Stimulated activated CD4-positive, alpha-beta T cell treated with anti-CD3 and anti-CD28 coated beads, Interleukin-4, amount 100 ng/mL, for 24 hours (primary cell): ENCODE measurements at regions not wholly inside any gene's neighbourhood (a gene's known extent, or its start where the extent isn't known, plus 50 kb on each side); places are given as distances from the start of the nearest gene placed in this dataset.
"Not testable (repeated sequence)": the region's sequence is repeated elsewhere in the genome, so short reads cannot be mapped to it uniquely, and the experiment has no call there.

Source experiments
- DNase-seq: peaks from one replicate; pipeline ENCODE4 v3.0.0-alpha.2; 2020

DNA sequence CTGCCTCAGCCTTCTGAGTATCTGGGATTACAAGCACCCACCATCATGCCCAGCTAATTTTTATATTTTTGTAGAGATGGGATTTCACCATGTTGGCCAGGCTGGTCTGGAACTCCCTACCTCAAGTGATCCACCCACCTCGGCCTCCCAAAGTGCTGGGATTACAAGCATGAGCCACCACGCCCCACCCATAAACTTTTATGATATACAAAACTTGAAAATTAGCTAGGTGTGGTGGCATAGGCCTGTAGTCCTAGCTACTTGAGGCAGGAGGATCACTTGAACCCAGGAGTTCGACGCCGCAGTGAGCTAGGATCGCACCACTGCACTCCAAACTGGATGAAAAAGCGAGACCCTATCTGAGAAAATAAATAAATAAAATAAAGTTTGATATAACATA lies 149.5 kb upstream of the ATF7IP start:
- not testable (repeated sequence) for DNase-seq

DNA sequence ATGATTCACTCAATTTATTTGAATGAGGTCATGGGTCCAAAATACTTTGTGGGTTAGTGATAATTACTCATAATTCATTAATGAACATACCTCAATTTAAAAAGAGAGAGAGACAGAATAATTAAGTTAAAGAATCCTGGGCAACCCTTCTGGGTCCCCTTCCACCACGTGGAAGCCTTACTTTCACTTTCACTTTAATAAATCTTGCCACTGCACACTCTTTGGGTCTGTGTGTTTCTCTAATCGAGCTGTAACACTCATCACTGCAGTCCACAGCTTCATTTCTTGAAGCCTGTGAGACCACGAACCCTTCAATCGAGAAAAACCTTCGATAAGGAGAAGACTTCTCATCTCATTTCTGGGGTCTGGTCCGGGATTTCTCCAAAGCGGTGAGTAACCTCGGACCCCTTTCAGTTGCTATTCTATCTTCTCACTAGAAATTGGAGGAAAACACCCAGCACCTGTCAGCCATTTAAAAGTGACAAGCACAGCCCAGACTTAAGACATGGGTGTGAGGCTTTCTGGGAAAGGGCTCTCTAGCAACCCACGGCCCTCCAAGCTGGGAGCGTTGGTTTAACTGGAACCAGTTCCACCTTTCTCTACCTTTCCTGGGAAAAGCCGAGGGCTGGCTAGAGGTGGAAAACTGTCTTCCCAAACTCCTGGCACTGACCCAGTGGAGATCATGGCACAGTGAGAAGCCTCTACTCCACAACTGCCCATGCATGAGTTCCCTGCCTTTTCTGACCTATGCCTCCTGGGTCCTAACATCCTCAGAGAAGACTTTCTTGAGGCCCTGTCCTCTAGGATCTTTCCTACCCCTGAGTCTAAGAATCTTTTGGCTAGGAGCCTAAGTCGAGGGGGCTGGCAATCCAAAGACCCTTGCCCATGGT lies 148.8 kb upstream of the ATF7IP start:
- peak; percentile 11 for DNase-seq

- no peak for DNase-seq
These were observed 146.3 kb upstream of the ATF7IP start for GRCh38 chr12:14219156-14219555.

DNA sequence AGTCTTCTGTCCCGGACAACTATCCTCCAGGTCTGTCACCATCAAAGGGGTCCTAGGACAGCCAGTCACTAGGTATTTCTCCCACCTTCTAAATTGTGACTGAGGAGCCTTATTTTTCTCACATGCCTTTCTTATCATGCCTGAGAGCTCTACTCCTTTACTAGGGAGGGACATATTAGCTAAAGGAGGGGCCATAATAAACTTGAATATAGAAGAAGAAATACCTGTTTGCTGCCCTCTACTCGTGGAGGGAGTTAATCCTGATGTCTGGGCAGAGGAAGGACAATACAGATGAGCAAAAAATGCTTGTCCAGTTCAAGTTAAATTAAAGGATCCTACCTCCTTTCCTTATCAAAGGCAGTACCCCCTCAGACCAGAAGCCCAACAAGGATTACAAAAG lies 145.8 kb upstream of the ATF7IP start:
- not testable (repeated sequence) for DNase-seq

GRCh38 chr12:14225064-14225463 lies 140.4 kb upstream of the ATF7IP start:
- no peak for DNase-seq

GRCh38 chr12:14235176-14235575 lies 130.3 kb upstream of the ATF7IP start:
- DNase-seq = not testable (repeated sequence)

DNA sequence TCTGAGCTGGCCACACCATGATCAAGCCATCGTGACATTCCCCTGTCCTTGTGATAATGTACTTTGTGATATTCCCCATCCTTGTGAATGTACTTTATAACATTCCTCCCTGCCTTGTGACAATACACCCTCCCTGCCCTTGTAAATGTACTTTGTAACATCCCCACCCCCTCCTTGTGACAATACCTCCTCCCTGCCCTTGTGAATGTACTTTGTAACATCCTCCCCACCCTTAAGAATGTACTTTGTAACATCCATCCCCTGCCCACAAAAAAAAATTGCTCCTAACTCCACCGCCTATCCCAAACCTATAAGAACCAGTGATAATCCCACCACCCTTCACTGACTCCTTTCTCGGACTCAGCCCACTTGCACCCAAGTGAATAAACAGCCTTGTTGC lies 128.8 kb upstream of the ATF7IP start:
- not testable (repeated sequence) for DNase-seq

DNA sequence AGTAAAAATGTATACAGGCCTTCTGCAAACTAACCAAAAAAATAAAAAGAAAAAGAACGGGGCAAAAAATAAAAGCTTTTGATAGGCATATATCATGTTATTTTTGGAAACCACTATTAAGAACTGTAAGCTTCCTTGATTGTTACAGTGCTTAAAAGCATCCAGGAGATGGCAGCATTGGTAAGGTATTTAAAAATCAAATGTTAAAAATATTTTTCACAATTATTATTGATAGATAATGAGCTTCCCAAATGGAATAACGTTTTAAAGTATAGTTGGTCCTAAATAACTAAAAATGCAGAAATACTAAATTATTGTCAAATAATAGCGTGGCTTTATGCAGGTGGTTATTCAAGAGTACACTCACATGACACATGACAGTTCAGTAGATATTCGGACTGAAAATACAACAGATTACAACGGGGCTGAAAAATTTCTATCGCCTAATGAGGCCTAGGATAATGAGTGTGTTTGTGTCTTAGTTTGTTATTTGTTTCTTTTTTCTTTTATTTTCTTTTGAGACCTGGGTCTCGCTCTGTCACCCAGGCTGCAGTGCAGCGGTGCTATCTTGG lies 127.2 kb upstream of the ATF7IP start:
- DNase-seq = no peak

DNA sequence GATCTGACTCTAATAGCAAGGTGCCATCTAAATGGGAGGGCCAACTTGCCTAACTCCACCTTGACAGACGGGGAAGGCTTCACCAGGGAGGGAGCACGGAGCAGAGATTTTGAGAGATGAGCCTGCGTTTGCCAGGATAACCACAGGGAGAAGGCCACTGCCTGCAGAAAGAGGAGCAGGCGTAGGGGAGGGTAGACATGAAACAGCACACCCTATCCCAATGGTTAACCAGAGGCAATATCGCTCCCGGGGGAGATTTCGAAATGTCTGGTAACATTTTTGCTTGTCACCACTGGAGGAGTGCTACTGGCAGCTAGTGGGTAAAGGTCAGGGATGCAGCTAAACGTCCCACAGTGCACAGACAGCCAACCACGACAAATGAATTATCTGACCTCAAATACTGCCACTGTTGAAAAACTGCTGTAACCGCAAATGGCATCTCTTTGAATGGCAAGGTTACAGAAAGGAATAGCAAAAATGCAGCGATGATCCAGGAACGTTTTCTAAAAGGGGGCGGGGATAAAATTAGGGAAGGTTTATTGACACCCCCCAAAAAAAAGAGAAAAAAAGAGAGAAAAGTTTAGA lies 126.0 kb upstream of the ATF7IP start:
- peak; percentile 21 for DNase-seq

GRCh38 chr12:14239935-14240872 lies 125.3 kb upstream of the ATF7IP start:
- DNase-seq = peak; percentile 20

DNA sequence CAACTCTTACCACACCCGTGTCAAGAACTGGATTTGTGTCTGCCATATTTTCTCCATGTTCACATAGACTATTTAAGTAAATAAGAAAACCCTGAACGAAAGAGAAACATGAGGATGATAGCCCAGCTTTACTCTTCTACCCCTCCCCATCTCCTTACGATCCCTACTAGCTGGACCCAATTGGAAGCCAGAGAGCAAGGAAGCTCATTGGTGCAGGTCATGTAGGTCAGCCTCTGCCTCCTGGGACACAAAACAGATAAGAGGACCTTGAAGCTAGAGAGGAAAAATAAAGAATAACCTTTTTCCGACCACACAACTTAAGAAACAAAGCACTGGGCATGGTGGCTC lies 124.6 kb upstream of the ATF7IP start:
- no peak for DNase-seq

DNA sequence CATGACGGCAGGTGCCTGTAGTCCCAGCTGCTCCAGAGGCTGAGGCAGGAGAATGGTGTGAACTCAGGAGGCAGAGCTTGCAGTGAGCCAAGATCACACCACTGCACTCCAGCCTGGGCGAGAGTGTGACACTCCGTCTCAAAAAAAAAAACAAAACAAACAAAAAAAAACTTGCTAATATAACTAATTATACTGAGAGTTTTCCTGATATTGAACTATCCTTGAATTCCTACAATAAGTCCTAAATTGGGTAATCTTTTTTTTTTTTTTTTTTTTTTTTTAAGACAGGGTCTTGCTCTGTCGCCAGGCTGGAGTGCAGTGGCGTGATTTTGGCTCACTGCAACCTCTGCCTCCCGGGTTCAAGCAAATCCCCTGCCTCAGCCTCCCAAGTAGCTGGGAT lies 122.7 kb upstream of the ATF7IP start:
- DNase-seq = not testable (repeated sequence)

DNA sequence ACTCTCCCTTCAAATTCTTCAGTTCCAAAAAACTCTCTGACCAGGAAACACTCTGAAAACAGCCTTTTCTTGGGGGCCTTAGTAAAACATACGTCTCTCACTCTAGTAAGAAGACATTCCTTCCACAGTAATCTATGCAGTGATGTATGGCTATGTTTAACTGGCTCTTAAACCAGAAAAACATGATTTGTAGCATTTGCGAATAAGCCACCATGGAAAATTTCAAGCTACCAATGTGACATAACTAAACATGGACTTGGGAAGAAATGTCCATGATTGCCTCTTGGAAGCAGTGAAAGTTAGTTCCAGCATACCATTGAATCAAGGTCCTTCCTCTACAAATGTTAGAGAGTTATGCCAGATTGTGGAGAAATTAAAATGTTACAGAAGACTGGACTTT lies 121.5 kb upstream of the ATF7IP start:
- no peak for DNase-seq

DNA sequence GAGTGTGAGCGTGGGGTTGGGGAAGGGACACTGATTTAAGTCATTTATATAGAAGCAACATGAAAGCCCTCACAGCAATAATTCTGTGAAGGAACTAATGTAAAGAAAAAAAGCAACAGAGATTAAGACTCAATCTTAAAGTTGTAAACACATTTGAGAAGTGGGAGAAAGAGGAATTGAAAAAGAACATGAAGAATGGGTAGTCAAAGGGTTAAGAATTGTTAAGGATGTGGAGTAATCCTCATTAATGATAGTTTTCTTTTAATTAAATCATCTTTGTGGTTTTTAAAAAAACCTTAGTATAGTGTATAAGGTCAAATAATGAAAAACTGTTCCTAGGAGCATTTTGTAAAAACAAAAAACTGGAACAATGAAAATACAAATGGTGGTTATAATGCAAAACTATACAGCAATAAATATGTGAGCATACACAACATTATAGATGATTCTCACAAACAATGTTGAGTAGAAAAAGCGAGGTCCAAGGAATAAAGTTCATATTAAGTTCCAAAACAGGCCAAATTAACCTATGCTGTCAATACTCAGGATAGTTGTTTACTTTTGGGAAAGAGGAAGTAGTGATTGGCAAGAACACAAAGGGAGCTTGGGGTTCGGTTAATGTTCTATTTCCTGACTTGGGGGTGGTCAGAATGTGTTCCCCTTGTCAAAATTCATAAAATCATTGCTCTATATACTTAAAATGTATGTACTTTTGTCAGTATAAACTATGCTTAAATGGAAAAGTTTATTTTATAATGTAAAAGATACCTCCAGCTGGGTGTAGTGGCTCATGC lies 120.4 kb upstream of the ATF7IP start:
- DNase-seq = no peak

DNA sequence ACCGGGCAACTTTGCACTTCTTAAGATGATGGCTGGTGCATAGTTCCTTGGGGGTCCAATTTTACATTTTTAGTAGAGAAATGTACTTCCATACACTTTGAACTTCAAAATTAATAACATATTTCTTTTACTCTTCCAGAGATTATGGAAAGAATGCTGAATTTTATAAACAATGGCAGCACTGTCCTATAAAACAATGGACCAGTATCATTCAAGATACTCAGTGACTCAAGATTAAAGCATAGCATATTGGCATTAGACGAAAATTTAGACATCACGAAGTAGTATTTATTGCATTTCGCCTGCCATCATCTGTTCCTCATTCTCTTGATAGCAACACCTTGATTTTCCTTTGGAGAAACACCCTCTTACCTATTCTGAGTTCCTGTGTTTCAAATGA lies 118.3 kb upstream of the ATF7IP start:
- no peak for DNase-seq

DNA sequence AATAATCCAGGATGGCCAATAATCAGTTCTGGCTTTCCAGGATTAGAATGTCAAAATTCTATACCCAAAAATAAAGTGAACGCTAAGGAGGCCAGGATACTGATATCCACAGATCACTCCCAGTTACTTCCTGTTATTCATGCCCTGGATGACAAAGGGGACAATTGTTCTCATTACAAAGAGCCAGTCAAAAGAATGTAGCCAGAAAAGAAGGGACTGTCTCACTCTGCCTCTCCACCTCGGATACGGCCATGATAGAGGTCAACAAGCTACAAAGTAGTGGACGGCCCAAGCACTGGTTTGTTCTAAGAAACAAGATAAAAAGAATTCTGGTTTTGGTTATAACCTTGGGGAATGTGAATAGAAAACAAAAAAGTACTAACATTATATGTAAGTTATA lies 116.1 kb upstream of the ATF7IP start:
- no peak for DNase-seq

DNA sequence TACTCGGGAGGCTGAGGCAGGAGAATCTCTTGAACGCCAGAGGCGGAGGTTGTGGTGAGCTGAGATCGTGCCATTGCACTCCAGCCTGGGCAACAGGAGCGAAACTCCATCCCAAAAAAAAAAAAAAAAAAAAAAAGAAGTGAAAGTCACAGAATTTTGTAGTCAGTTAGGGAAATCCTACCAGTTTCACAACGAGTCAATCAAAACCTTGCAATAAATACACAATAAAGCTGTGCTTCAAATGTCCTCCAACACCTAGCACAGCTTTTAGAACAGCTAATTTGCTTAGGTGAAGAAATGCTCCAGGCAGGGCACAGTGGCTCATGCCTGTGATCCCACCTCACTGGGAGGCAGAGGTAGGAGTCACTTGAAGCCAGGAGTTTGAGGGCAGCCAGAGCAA lies 112.8 kb upstream of the ATF7IP start:
- DNase-seq = no peak

- no peak for DNase-seq
These were observed 112.0 kb upstream of the ATF7IP start for GRCh38 chr12:14253496-14253895.

- no peak for DNase-seq
These were observed 110.7 kb upstream of the ATF7IP start for GRCh38 chr12:14254781-14255180.

DNA sequence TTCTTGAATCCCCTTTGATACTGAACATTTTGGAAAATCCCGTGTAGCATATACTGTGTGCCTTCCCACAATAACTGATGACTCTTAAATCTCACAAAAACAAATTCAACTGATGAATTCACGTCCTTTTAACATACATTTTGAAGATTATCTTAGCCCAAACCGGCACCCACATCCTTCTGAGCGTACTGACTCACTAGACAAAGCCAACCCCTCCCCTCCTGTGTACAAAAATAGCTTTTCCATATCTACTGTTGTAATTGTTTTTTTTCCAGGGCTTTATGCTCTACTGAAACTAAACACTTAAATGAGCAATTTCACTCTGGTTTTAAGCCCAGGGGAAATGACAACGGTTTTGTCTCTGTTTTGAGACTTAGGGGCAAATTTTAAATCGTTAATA lies 109.4 kb upstream of the ATF7IP start:
- DNase-seq = peak; percentile 52

DNA sequence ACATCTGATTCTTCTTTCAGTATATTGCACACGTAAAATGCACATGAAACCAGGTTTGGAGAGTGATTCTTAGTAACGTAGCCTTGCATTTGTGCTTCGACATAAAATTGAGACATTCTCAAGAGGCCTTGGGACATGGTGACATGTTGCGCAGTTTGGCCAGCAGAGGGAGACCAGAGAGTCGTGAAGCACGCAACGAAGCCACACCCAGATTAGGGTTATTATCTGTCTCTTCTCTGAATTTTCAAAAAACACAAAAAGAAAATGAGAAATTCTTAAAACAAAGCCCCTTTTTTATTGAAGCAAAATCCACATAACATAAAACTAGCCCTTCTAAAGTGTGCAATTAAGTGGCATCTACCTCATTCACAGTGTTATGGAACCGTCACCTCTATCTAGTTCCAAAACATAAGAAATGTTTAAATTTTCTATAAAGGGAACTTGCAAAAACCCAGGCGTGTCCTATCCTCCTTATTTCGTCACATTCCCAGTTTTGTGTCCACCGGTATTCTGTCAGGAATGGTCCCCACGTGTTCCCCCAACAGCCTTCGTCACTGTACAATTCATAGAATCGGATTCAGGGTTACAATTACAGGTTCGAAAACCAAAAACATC lies 108.8 kb upstream of the ATF7IP start:
- DNase-seq = peak; percentile 83

DNA sequence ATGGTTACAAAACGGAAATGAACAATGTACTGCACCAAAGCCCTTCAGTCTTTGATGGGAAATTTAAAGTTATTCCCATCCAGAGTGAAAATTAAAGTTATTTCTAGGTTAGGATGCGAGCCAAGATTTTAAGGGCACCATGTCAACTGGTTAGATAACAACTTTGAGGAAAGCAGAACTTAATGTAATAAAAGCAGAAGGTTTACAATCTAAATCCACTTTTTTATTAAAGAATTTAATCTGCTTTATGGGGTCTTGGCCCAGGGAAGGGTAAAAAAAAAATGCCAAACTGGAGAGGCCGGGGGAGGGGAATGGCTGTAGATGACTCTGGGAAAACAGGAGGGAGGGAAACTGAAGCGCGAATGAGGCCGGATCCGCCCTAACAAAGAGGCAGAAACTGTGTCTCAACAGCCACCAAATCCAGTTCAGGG lies 108.2 kb upstream of the ATF7IP start:
- no peak for DNase-seq
